ENCODE measurements at regions not wholly inside any gene's neighbourhood (a gene's known extent, or its start where the extent isn't known, plus 50 kb on each side); places are given as distances from the start of the nearest gene placed in this dataset.
A peak's percentile ranks its signal among the peaks of the same experiment; 100 is the strongest.

GRCh38 chr4:12203945-12204344 is 775.3 kb upstream of the HS3ST1 start:
- WGBS (ENCODE audit: low lambda C conversion rate): 1% methylated on average over 4 of the region's 4 CpGs
- BruUV-seq (replicated peaks): no TSS peak
- H3K4me1 ChIP-seq (ENCODE audit: insufficient read depth, low read length): no peaks in the 10 kb centered on the region
- H3K9ac ChIP-seq (ENCODE audit: insufficient read depth, low read depth, low read length): no peak overlapping the region
- no peaks in the 10 kb centered on the region for H3K36me3 ChIP-seq (replicated peaks in 1 of 2; ENCODE audit: control insufficient read depth in 1 of 2, insufficient read depth in 2 of 2, low read length in 2 of 2)
- ChIA-PET CTCF (ENCODE audit: low intra/inter-chr PET ratio, low total read pairs) (no interaction called here), POLR2A (no interaction called here)
- H3K9me3 ChIP-seq (ENCODE audit: low read length): peaks cover 90% of the 10 kb centered on the region
- H3K4me3 ChIP-seq (replicated peaks in 1 of 3; ENCODE audit: insufficient read depth in 1 of 3, low read depth in 2 of 3, low read length in 3 of 3): no peak overlapping the region
- FAIRE-seq: no peak
- no peak for DNase-seq (ENCODE audit: low spot score)
- H3K79me2 ChIP-seq (ENCODE audit: insufficient read depth, low read length): no peaks in the 10 kb centered on the region
- H3K4me2 ChIP-seq (ENCODE audit: low read depth, low read length): no peak overlapping the region
- H2AFZ ChIP-seq (ENCODE audit: low read length): no peak overlapping the region
- no peaks in the 10 kb centered on the region for H3K27me3 ChIP-seq (ENCODE audit: control insufficient read depth in 1 of 2, insufficient read depth in 2 of 2, low read length in 2 of 2)
- ATAC-seq: no peak
- no peaks in the 10 kb centered on the region for H4K20me1 ChIP-seq (ENCODE audit: insufficient read depth, low read length)
- in situ Hi-C loops (cut with HindIII; ENCODE audit: extremely low pct_ligation_motif_present, low pct_unique_long_range_greater_than_20kb) (no loop called here), intact Hi-C loops (cut with micrococcal nuclease; ENCODE audit: unreplicated experiment) (no loop called here)
- TF ChIP-seq MAFK (conservative IDR thresholded peaks at IDR 0.05 in 1 of 2, IDR thresholded peaks at IDR 0.05 in 1 of 2; ENCODE audit: low read length in 2 of 2) (peak in 1 of 2 experiments; percentile 66; a peak in 2 of 4 replicates), AHR (CRISPR knock-in tag; IDR thresholded peaks at IDR 0.05) (no peak), MAFF (IDR thresholded peaks at IDR 0.05; ENCODE audit: low read depth, low read length) (peak; percentile 72), ISL2 (CRISPR knock-in tag; IDR thresholded peaks at IDR 0.05) (no peak), SP140L (CRISPR knock-in tag; IDR thresholded peaks at IDR 0.05; ENCODE audit: borderline replicate concordance) (no peak)
- H3K27ac ChIP-seq (ENCODE audit: extremely low read length, insufficient read depth, low read length): no peak overlapping the region

- ChIA-PET CTCF (ENCODE audit: low intra/inter-chr PET ratio, low total read pairs) (no interaction called here), POLR2A (no interaction called here)
- in situ Hi-C loops (cut with HindIII; ENCODE audit: extremely low pct_ligation_motif_present, low pct_unique_long_range_greater_than_20kb): no loop called here
- H4K20me1 ChIP-seq (ENCODE audit: insufficient read depth, low read length): no peaks in the 10 kb centered on the region
- DNase-seq (ENCODE audit: low spot score) (no peak), ATAC-seq (no peak), FAIRE-seq (no peak)
- H3K9ac ChIP-seq (ENCODE audit: insufficient read depth, low read depth, low read length): no peak overlapping the region
- H3K4me1 ChIP-seq (ENCODE audit: insufficient read depth, low read length): no peaks in the 10 kb centered on the region
- intact Hi-C loops (cut with micrococcal nuclease; ENCODE audit: unreplicated experiment): no loop called here
- 3% methylated on average over 3 of the region's 3 CpGs for WGBS (ENCODE audit: low lambda C conversion rate)
- no peak overlapping the region for H2AFZ ChIP-seq (ENCODE audit: low read length)
- H3K27ac ChIP-seq (ENCODE audit: extremely low read length, insufficient read depth, low read length): no peak overlapping the region
- no peaks in the 10 kb centered on the region for H3K79me2 ChIP-seq (ENCODE audit: insufficient read depth, low read length)
- peaks cover 89% of the 10 kb centered on the region for H3K9me3 ChIP-seq (ENCODE audit: low read length)
- H3K27me3 ChIP-seq (ENCODE audit: control insufficient read depth in 1 of 2, insufficient read depth in 2 of 2, low read length in 2 of 2): no peaks in the 10 kb centered on the region
- BruUV-seq (replicated peaks): no TSS peak
- H3K4me2 ChIP-seq (ENCODE audit: low read depth, low read length): no peak overlapping the region
- no peak overlapping the region for H3K4me3 ChIP-seq (replicated peaks in 1 of 3; ENCODE audit: insufficient read depth in 1 of 3, low read depth in 2 of 3, low read length in 3 of 3)
- H3K36me3 ChIP-seq (replicated peaks in 1 of 2; ENCODE audit: control insufficient read depth in 1 of 2, insufficient read depth in 2 of 2, low read length in 2 of 2): no peaks in the 10 kb centered on the region
- no peak for TF ChIP-seq SALL1 (CRISPR knock-in tag; IDR thresholded peaks at IDR 0.05)
- no peak for TF ChIP-seq ZNF34 (CRISPR knock-in tag; IDR thresholded peaks at IDR 0.05; ENCODE audit: borderline replicate concordance)
- TF ChIP-seq, protein P1, sequence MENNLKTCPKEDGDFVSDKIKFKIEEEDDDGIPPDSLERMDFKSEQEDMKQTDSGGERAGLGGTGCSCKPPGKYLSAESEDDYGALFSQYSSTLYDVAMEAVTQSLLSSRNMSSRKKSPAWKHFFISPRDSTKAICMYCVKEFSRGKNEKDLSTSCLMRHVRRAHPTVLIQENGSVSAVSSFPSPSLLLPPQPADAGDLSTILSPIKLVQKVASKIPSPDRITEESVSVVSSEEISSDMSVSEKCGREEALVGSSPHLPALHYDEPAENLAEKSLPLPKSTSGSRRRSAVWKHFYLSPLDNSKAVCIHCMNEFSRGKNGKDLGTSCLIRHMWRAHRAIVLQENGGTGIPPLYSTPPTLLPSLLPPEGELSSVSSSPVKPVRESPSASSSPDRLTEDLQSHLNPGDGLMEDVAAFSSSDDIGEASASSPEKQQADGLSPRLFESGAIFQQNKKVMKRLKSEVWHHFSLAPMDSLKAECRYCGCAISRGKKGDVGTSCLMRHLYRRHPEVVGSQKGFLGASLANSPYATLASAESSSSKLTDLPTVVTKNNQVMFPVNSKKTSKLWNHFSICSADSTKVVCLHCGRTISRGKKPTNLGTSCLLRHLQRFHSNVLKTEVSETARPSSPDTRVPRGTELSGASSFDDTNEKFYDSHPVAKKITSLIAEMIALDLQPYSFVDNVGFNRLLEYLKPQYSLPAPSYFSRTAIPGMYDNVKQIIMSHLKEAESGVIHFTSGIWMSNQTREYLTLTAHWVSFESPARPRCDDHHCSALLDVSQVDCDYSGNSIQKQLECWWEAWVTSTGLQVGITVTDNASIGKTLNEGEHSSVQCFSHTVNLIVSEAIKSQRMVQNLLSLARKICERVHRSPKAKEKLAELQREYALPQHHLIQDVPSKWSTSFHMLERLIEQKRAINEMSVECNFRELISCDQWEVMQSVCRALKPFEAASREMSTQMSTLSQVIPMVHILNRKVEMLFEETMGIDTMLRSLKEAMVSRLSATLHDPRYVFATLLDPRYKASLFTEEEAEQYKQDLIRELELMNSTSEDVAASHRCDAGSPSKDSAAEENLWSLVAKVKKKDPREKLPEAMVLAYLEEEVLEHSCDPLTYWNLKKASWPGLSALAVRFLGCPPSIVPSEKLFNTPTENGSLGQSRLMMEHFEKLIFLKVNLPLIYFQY (CRISPR knock-in tag; IDR thresholded peaks at IDR 0.05; ENCODE audit: borderline replicate concordance): no peak
- no peak for TF ChIP-seq CEBPZ (IDR thresholded peaks at IDR 0.05; ENCODE audit: low read length)
- TF ChIP-seq DNMT1 (CRISPR knock-in tag; IDR thresholded peaks at IDR 0.05): no peak
- TF ChIP-seq, protein P2, sequence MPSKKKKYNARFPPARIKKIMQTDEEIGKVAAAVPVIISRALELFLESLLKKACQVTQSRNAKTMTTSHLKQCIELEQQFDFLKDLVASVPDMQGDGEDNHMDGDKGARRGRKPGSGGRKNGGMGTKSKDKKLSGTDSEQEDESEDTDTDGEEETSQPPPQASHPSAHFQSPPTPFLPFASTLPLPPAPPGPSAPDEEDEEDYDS (CRISPR knock-in tag; IDR thresholded peaks at IDR 0.05): no peak
- no peak for TF ChIP-seq ZNF430 (CRISPR knock-in tag; IDR thresholded peaks at IDR 0.05)
These were observed 771.5 kb upstream of the HS3ST1 start for GRCh38 chr4:12200226-12200625.

All from HepG2 (cell line).